NCI-H2227 treated with DMSO at 0.1 percent for 48 hours (cell line): ENCODE measurements at regions not wholly inside any gene's neighbourhood (a gene's known extent, or its start where the extent isn't known, plus 50 kb on each side); places are given as distances from the start of the nearest gene placed in this dataset.

Experiments used
- DNase-seq: peaks from one replicate; lab custom pipeline; 2025; lab: John Stamatoyannopoulos, UW

GRCh38 chr14:100638211-100638855 lies 51.1 kb upstream of the BEGAIN start:
- no peak for DNase-seq

GRCh38 chr14:100639280-100639679 lies 52.1 kb upstream of the BEGAIN start:
- DNase-seq: no peak

GRCh38 chr14:100640471-100641273 lies 53.5 kb upstream of the BEGAIN start:
- no peak for DNase-seq

GRCh38 chr14:100641274-100641860 lies 54.1 kb upstream of the BEGAIN start:
- no peak for DNase-seq

GRCh38 chr14:100643426-100643825 lies 56.2 kb upstream of the BEGAIN start:
- DNase-seq: no peak

GRCh38 chr14:100644383-100644782 lies 57.2 kb upstream of the BEGAIN start:
- no peak for DNase-seq

GRCh38 chr14:100644784-100645183 lies 57.6 kb upstream of the BEGAIN start:
- no peak for DNase-seq

GRCh38 chr14:100645196-100645981 lies 58.2 kb upstream of the BEGAIN start:
- peak; percentile 45 for DNase-seq

GRCh38 chr14:100645982-100646314 lies 58.7 kb upstream of the BEGAIN start:
- no peak for DNase-seq

GRCh38 chr14:100648474-100649172 lies 61.4 kb upstream of the BEGAIN start:
- DNase-seq: no peak

- no peak for DNase-seq
These were observed 61.9 kb upstream of the BEGAIN start for GRCh38 chr14:100649173-100649519.

- DNase-seq: no peak
These were observed 64.8 kb upstream of the BEGAIN start for GRCh38 chr14:100651999-100652508.

- no peak for DNase-seq
These were observed 65.5 kb upstream of the BEGAIN start for GRCh38 chr14:100652744-100653143.

GRCh38 chr14:100653409-100653808 lies 66.2 kb upstream of the BEGAIN start:
- DNase-seq: no peak

GRCh38 chr14:100654025-100654813 lies 67.0 kb upstream of the BEGAIN start:
- DNase-seq: no peak

GRCh38 chr14:100654814-100655740 lies 67.9 kb upstream of the BEGAIN start:
- peak; percentile 21 for DNase-seq

- DNase-seq: no peak
These were observed 68.5 kb upstream of the BEGAIN start for GRCh38 chr14:100655741-100656085.

- DNase-seq: no peak
These were observed 69.7 kb upstream of the DLK1 start for GRCh38 chr14:100656996-100657395.

GRCh38 chr14:100657780-100658179 lies 68.9 kb upstream of the DLK1 start:
- no peak for DNase-seq
